Ovary (tissue), 7 donors: ENCODE measurements at regions not wholly inside any gene's neighbourhood (a gene's known extent, or its start where the extent isn't known, plus 50 kb on each side); places are given as distances from the start of the nearest gene placed in this dataset.

Experiments
- DNase-seq, 5 donors: peaks; one replicate each; pipeline ENCODE4 v3.0.0-alpha.2; 2019 to 2020
- H3K27ac ChIP-seq, 2 donors: fragments of 200-600 bp; one replicate each; pipeline versions ENCODE4 v1.5.1 to v1.8.0; 2019 to 2022
- H3K27me3 ChIP-seq: fragments of 200-600 bp; one replicate; pipeline ENCODE4 v1.8.0; 2022
- H3K36me3 ChIP-seq: fragments of 200-600 bp; sonication (generic); one replicate; pipeline ENCODE4 v1.5.1; 2019
- H3K4me1 ChIP-seq: one replicate; pipeline ENCODE4 v1.8.1; 2013; ENCODE audit warnings: mild to moderate bottlenecking, moderate library complexity; ENCODE audit not compliant: insufficient read depth
- H3K4me3 ChIP-seq: fragments of 200-600 bp; sonication (generic); one replicate; pipeline ENCODE4 v1.5.1; 2017
- H3K9me3 ChIP-seq, 2 donors: fragments of 200-600 bp in 1 of 2; sonication (generic) in 1 of 2; one replicate each; pipeline versions ENCODE4 v1.5.1 to v1.8.1; 2013 to 2019; ENCODE audit warnings: mild to moderate bottlenecking in 1 of 2, moderate library complexity in 1 of 2
- CTCF ChIP-seq, 3 donors: fragments of 450-650 bp in 2 of 3; fragments of 200-600 bp in 1 of 3; IDR thresholded peaks; one replicate each; pipeline versions ENCODE4 v1.5.1 to v1.8.0; 2016 to 2022; ENCODE audit warnings: antibody characterized with exemption in 3 of 3, mild to moderate bottlenecking in 1 of 3
- EP300 ChIP-seq: sonication (generic); formaldehyde crosslinking; IDR thresholded peaks from one replicate; pipeline ENCODE4 v1.6.1; 2017; ENCODE audit warnings: antibody characterized with exemption
- POLR2A ChIP-seq: fragments of 450-650 bp; IDR thresholded peaks from one replicate; pipeline ENCODE4 v1.6.1; 2017; ENCODE audit warnings: antibody characterized with exemption, mild to moderate bottlenecking, moderate library complexity
- WGBS, 3 donors: extraction: QIAGEN DNeasy Blood & Tissue Kit in 1 of 3; methylation state at CpG; one replicate each; pipeline versions ENCODE4 v1.1.5 to v1.1.7; 2013 to 2017; 5-methylcytosine and 5-hydroxymethylcytosine counted together
- intact Hi-C, 4 donors: fragments of 100-400 bp; cut with DNase I; formaldehyde crosslinking; loops; one replicate each; pipeline versions ENCODE4 v1.11.0 to v1.15.1; 2022 to 2023
- donor health status: DM: no; HTN: no; CAD: no; lungs with moderate emphysema.
- donor health status: DM: no; HTN: no; CAD: no.
- donor health status: Bipolar disorder and iron deficiency.
- donor health status: DM: no; HTN: no; CAD: no.
- donor health status: DM: yes; HTN: yes; CAD: no.

- no peaks in the 10 kb centered on the region for H3K36me3 ChIP-seq
- no peaks in the 10 kb centered on the region for H3K27me3 ChIP-seq
- intact Hi-C loops = no loop called here
- no peak for TF ChIP-seq EP300
- TF ChIP-seq POLR2A = no peak
- no peak for TF ChIP-seq CTCF (IDR thresholded peaks at IDR 0.05)
- no peak overlapping the region for H3K4me3 ChIP-seq
- H3K9me3 ChIP-seq = no peaks in the 10 kb centered on the region
- WGBS, 3 donors = 64 to 72% (median 70%) methylated on average over 2 of the region's 2 CpGs
- no peak for DNase-seq
- H3K4me1 ChIP-seq = no peaks in the 10 kb centered on the region
- H3K27ac ChIP-seq = no peak overlapping the region
Observed at GRCh38 chr12:39065455-39065854, 160.1 kb upstream of the CPNE8 start.

- 71 to 83% (median 81%) methylated on average over 7 of the region's 7 CpGs for WGBS, 3 donors
- Histone ChIP-seq H3K36me3 (no peaks in the 10 kb centered on the region), H3K27ac (no peak overlapping the region), H3K4me1 (no peaks in the 10 kb centered on the region), H3K4me3 (no peak overlapping the region), H3K27me3 (no peaks in the 10 kb centered on the region), H3K9me3 (no peaks in the 10 kb centered on the region)
- DNase-seq = no peak
- TF ChIP-seq EP300 = no peak
- intact Hi-C loops = no loop called here
Observed at GRCh38 chr12:39064708-39065107, 159.3 kb upstream of the CPNE8 start.

GRCh38 chr12:39062266-39062996 lies 157.0 kb upstream of the CPNE8 start:
- no peak overlapping the region for H3K27ac ChIP-seq
- H3K4me3 ChIP-seq = no peak overlapping the region
- H3K9me3 ChIP-seq = no peaks in the 10 kb centered on the region
- TF ChIP-seq POLR2A = no peak
- no peak for TF ChIP-seq EP300
- no peak for TF ChIP-seq CTCF (IDR thresholded peaks at IDR 0.05)
- H3K4me1 ChIP-seq = no peaks in the 10 kb centered on the region
- intact Hi-C loops = no loop called here
- no peaks in the 10 kb centered on the region for H3K27me3 ChIP-seq
- no peaks in the 10 kb centered on the region for H3K36me3 ChIP-seq
- DNase-seq = no peak
- WGBS, 3 donors = 73 to 80% (median 75%) methylated on average over 3 of the region's 3 CpGs

GRCh38 chr12:39061576-39061975 lies 156.2 kb upstream of the CPNE8 start:
- DNase-seq = no peak
- Histone ChIP-seq H3K4me3 (no peak overlapping the region), H3K36me3 (no peaks in the 10 kb centered on the region), H3K9me3 (no peaks in the 10 kb centered on the region), H3K4me1 (no peaks in the 10 kb centered on the region), H3K27me3 (no peaks in the 10 kb centered on the region), H3K27ac (no peak overlapping the region)
- TF ChIP-seq CTCF (IDR thresholded peaks at IDR 0.05) (no peak), EP300 (no peak), POLR2A (no peak)
- WGBS, 3 donors = 80 to 93% (median 89%) methylated on average over 7 of the region's 7 CpGs
- intact Hi-C loops = no loop called here

GRCh38 chr12:39048395-39048794 lies 143.0 kb upstream of the CPNE8 start:
- intact Hi-C loops = no loop called here
- DNase-seq = no peak
- Histone ChIP-seq H3K27ac (no peak overlapping the region), H3K36me3 (no peaks in the 10 kb centered on the region), H3K4me1 (no peaks in the 10 kb centered on the region), H3K9me3 (no peaks in the 10 kb centered on the region), H3K27me3 (no peaks in the 10 kb centered on the region), H3K4me3 (no peak overlapping the region)
- TF ChIP-seq POLR2A (no peak), CTCF (IDR thresholded peaks at IDR 0.05) (no peak), EP300 (no peak)
